ENCODE measurements at regions not wholly inside any gene's neighbourhood (a gene's known extent, or its start where the extent isn't known, plus 50 kb on each side); places are given as distances from the start of the nearest gene placed in this dataset.

GRCh38 chr3:181906338-181906737, 194.6 kb downstream of the SOX2 start:
- WGBS (ENCODE audit: insufficient coverage) = no CpG with 5 or more reads among the region's 3 CpGs
- peaks cover 0 to 3% (median 0%) of the 10 kb centered on the region in 4 experiments for H3K27me3 ChIP-seq (replicated peaks in 1 of 4; ENCODE audit: control extremely low read depth in 1 of 4, control insufficient read depth in 3 of 4, insufficient read depth in 4 of 4, low read length in 3 of 4)
- H3K36me3 ChIP-seq (replicated peaks in 1 of 2; ENCODE audit: control extremely low read depth in 1 of 2, control insufficient read depth in 1 of 2, extremely low read depth in 1 of 2, insufficient read depth in 2 of 2, low read length in 1 of 2) = no peaks in the 10 kb centered on the region
- intact Hi-C loops (cut with micrococcal nuclease) = no loop called here
- no peak overlapping the region for H3K27ac ChIP-seq (ENCODE audit: low read length in 2 of 2)
- no peaks in the 10 kb centered on the region for H4K20me1 ChIP-seq (ENCODE audit: control insufficient read depth, insufficient read depth, low read length, poor library complexity, severe bottlenecking)
- no peak overlapping the region for H3K4me2 ChIP-seq (replicated peaks; ENCODE audit: low read depth, low read length, poor library complexity, severe bottlenecking)
- Mint-ChIP-seq H3K9me3 (ENCODE audit: insufficient read depth) (no peaks in the 10 kb centered on the region), H3K27ac (no peak overlapping the region), H3K4me3 (peak overlapping the region; percentile 44), H3K27me3 (no peaks in the 10 kb centered on the region), H3K4me1 (peaks cover 9% of the 10 kb centered on the region)
- DNase-seq (no peak), ATAC-seq (ENCODE audit: low read depth) (no peak)
- ChIA-PET POLR2A (no interaction called here), CTCF (no interaction called here)
- H2AFZ ChIP-seq (ENCODE audit: insufficient read depth, low read depth, low read length, poor library complexity, severe bottlenecking) = no peak overlapping the region
- no peak overlapping the region for H3K9ac ChIP-seq (ENCODE audit: low read length)
- H3K4me1 ChIP-seq (ENCODE audit: control insufficient read depth in 2 of 2, insufficient read depth in 2 of 2, low read length in 2 of 2) = no peaks in the 10 kb centered on the region
- no peak overlapping the region for H3K4me3 ChIP-seq (ENCODE audit: control extremely low read depth in 1 of 5, extremely low read depth in 1 of 5, insufficient read depth in 1 of 5, low read depth in 2 of 5, low read length in 4 of 5)
- H3K79me2 ChIP-seq (ENCODE audit: control insufficient read depth, insufficient read depth, low read length) = no peaks in the 10 kb centered on the region
- no peak for TF ChIP-seq EZH2 (IDR thresholded peaks at IDR 0.05; ENCODE audit: borderline replicate concordance, insufficient read depth, low read depth, low read length, poor library complexity, severe bottlenecking)
- H3K9me3 ChIP-seq (ENCODE audit: control extremely low read depth in 1 of 3, control insufficient read depth in 2 of 3, insufficient read depth in 1 of 3, low read length in 2 of 3) = peaks cover 0 to 6% (median 0%) of the 10 kb centered on the region in 3 donors

GRCh38 chr3:181909241-181909640, 197.5 kb downstream of the SOX2 start:
- H3K36me3 ChIP-seq (replicated peaks in 1 of 2; ENCODE audit: control extremely low read depth in 1 of 2, control insufficient read depth in 1 of 2, extremely low read depth in 1 of 2, insufficient read depth in 2 of 2, low read length in 1 of 2) = no peaks in the 10 kb centered on the region
- peaks cover 0 to 6% (median 0%) of the 10 kb centered on the region in 3 donors for H3K9me3 ChIP-seq (ENCODE audit: control extremely low read depth in 1 of 3, control insufficient read depth in 2 of 3, insufficient read depth in 1 of 3, low read length in 2 of 3)
- Mint-ChIP-seq H3K4me3 (no peak overlapping the region), H3K9me3 (ENCODE audit: insufficient read depth) (no peaks in the 10 kb centered on the region), H3K4me1 (peaks cover 9% of the 10 kb centered on the region), H3K27me3 (no peaks in the 10 kb centered on the region), H3K27ac (no peak overlapping the region)
- no peak overlapping the region for H3K9ac ChIP-seq (ENCODE audit: low read length)
- H3K4me3 ChIP-seq (ENCODE audit: control extremely low read depth in 1 of 5, extremely low read depth in 1 of 5, insufficient read depth in 1 of 5, low read depth in 2 of 5, low read length in 4 of 5) = no peak overlapping the region
- peaks cover 0 to 3% (median 0%) of the 10 kb centered on the region in 4 experiments for H3K27me3 ChIP-seq (replicated peaks in 1 of 4; ENCODE audit: control extremely low read depth in 1 of 4, control insufficient read depth in 3 of 4, insufficient read depth in 4 of 4, low read length in 3 of 4)
- H2AFZ ChIP-seq (ENCODE audit: insufficient read depth, low read depth, low read length, poor library complexity, severe bottlenecking) = no peak overlapping the region
- H3K79me2 ChIP-seq (ENCODE audit: control insufficient read depth, insufficient read depth, low read length) = no peaks in the 10 kb centered on the region
- no peak overlapping the region for H3K27ac ChIP-seq (ENCODE audit: low read length in 2 of 2)
- no peaks in the 10 kb centered on the region for H3K4me1 ChIP-seq (ENCODE audit: control insufficient read depth in 2 of 2, insufficient read depth in 2 of 2, low read length in 2 of 2)
- ATAC-seq (ENCODE audit: low read depth) = no peak
- H3K4me2 ChIP-seq (replicated peaks; ENCODE audit: low read depth, low read length, poor library complexity, severe bottlenecking) = no peak overlapping the region
- ChIA-PET POLR2A (no interaction called here), CTCF (no interaction called here)
- TF ChIP-seq EZH2 (IDR thresholded peaks at IDR 0.05; ENCODE audit: borderline replicate concordance, insufficient read depth, low read depth, low read length, poor library complexity, severe bottlenecking) (no peak), CTCF (IDR thresholded peaks at IDR 0.05) (no peak)
- DNase-seq = no peak
- WGBS (ENCODE audit: insufficient coverage) = no CpG with 5 or more reads among the region's 2 CpGs
- no peaks in the 10 kb centered on the region for H4K20me1 ChIP-seq (ENCODE audit: control insufficient read depth, insufficient read depth, low read length, poor library complexity, severe bottlenecking)
- intact Hi-C loops (cut with micrococcal nuclease) = no loop called here
